ENCODE measurements at regions not wholly inside any gene's neighbourhood (a gene's known extent, or its start where the extent isn't known, plus 50 kb on each side); places are given as distances from the start of the nearest gene placed in this dataset.
A peak's percentile ranks its signal among the peaks of the same experiment; 100 is the strongest.
"Not testable (repeated sequence)": the region's sequence is repeated elsewhere in the genome, so short reads cannot be mapped to it uniquely, and the experiment has no call there.

GRCh38 chr10:28354511-28354910 lies 51.6 kb upstream of the MPP7 start:
- DNase-seq: no peak

DNA sequence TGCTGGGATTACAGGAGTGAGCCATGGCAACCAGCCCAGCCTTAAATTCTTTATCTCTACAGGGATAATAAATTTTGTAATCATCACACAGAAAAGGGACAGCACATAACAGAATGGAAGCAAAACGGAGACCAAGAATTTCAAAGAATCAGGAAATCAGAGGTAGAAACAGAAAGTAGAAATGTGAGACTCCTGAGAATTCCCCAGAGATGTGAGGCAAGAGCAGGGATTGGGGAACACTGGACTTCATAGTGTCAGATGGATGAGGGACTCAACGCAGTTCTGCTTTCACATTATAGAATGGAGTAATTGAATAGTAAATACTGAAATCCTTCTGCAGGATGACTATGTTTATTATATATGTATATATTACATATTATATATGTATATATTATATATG lies 52.5 kb upstream of the MPP7 start:
- peak; percentile 56 to 89 for DNase-seq

- DNase-seq: no peak
These were observed 56.5 kb upstream of the MPP7 start for GRCh38 chr10:28359334-28359733.

- DNase-seq: no peak
These were observed 57.3 kb upstream of the MPP7 start for GRCh38 chr10:28360175-28360574.

DNA sequence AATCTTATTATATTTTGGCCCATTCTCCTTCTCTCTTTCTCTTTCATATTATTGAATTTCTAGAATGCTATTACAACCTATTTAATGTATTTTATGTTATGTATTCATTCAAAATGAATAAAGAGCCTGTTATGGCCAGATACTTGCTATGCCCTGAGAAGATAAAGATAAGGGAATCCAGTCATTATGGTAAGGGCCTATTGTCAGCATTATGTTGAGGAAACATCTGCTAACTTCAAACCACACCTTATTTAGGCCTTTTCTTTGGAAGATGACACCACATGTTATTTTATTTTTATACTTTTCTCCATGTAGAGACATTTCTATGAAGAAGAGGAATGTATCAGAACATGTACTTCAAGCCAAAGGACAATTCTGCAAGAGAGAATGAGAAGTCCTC lies 60.5 kb upstream of the MPP7 start:
- DNase-seq: no peak

DNA sequence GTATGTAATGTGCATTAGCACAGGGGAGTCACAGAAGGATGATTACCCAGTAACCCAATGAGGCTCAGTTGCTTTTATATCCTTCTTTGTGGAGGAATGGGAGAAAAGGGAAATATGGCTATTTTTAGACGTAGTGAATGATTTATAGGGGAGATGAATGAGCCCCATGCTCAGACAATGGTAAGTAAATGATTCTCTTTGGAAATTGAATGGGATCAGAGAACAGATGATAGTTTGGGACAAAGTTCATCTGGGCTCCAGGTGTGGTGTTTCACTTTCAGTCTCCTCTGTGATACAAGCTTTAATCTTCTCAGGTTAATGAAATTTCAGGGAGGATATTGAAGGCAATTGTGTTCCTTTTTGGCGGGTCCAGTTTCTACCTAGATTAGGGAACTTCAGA lies 63.0 kb upstream of the MPP7 start:
- no peak for DNase-seq

- no peak for DNase-seq
These were observed 64.1 kb upstream of the MPP7 start for GRCh38 chr10:28366994-28367393.

- no peak for DNase-seq
These were observed 64.5 kb upstream of the MPP7 start for GRCh38 chr10:28367413-28367812.

GRCh38 chr10:28367929-28368484 lies 65.1 kb upstream of the MPP7 start:
- DNase-seq: peak; percentile 83 to 85

- no peak for DNase-seq
These were observed 67.4 kb upstream of the MPP7 start for GRCh38 chr10:28370107-28370835.

- DNase-seq: not testable (repeated sequence)
These were observed 68.8 kb upstream of the MPP7 start for GRCh38 chr10:28371638-28372037.

DNA sequence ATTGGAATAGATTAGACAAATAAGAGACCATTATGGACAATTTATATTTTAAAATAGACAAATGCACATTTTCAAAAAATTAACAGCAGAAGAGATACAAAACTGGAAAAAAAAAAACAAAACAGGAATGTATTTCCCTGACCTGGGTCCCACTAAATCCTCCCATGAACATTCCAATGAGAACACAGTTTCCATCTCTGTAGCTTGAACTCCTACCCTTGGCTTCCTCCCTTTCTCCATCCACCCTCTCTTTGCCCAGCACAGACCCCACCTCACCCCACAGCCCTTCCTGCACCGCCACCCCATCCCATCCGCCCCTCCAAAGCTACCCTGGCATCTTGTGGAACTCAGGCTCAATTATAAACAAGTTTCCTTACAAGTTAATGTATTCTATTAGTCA lies 71.2 kb upstream of the MPP7 start:
- no peak for DNase-seq

- DNase-seq: peak; percentile 44 to 45
These were observed 72.8 kb upstream of the MPP7 start for GRCh38 chr10:28375399-28376354.

DNA sequence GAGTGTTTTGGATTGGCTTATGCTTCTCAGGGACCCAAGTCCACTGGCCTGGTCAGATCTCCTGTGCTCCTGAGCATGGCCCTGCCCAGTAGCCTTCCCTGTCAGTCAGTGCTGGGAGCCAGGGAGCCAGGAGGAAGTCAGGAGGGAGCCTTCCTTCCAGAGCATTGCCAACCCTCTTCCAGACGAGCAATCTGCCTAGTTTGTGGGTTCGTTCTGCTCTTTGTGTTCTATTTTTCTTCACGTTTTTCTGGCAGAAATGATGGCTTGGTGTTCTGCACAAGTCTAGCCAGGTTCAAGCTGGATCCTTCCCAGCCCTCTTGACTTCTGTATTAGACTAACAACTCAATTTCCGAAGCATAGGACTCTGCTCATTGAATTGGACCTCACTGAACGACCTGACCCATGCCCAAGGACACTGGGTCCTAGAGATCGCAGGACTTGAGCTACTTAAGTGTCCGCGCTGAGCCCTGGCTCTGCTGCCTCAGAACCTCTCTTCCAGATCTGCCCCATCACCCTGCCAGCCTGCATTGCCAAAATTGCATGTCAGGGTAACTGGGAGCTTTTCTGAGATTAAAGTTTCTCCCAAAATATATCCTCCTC lies 76.2 kb upstream of the MPP7 start:
- DNase-seq: no peak

DNA sequence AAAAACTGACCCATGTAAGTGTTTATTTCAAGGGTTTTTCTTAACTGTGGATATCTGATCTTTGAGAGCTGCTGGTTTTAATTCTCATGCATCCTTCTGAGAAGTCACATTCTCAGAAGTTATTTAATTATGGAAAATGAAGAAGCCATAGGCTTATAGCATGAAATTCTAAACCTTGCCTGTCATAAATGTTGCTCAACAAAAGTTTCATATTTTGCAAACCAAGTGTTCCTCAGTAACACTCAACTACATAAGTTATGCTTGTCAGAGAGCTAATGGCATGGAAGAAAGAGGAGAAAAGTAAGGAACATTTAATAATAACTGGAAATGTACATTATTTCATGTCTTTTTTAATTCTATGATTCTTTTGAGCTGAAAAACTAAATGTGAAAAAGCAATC lies 78.6 kb upstream of the MPP7 start:
- DNase-seq: peak; percentile 68 to 75

- DNase-seq: peak; percentile 79 to 98
These were observed 79.1 kb upstream of the MPP7 start for GRCh38 chr10:28381903-28382347.

DNA sequence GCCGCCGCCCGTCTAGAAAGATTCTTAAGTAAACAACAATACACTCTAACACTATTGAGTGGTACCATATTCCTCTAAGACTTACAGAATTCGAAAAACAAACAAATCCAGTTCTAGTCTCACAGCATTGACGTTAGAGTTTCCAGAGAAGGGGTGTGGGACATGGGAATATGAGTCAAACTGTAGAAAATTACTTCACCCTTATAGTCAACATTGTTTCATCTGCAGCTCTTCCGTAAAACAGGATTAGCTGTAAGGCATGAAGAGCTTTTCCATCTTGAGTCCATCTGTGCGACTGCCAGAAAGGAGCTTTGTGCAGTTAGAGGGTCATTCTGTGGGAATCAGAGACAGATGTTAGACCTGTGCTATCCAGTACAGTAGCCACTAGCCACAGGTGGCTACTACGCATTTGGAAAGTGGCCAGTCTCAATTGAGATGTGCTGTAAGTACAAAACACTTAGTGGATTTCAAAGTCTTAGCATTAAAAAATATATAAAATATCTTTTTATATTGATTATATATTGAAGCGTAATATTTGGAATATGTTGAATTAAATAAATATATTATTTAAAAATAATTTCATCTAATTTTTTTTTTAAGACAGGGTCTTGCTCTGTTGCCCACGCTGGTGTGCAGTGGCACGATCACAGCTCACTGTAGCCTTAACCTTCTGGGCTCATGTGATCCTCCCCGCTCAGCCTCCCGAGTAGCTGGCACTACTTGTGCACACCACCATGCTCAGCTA lies 79.8 kb upstream of the MPP7 start:
- no peak for DNase-seq

GRCh38 chr10:28384557-28384956 lies 81.7 kb upstream of the MPP7 start:
- no peak for DNase-seq

- peak in 1 of 2 donors; percentile 38 for DNase-seq
These were observed 83.1 kb upstream of the MPP7 start for GRCh38 chr10:28385748-28386502.

- DNase-seq: no peak
These were observed 83.6 kb upstream of the MPP7 start for GRCh38 chr10:28386503-28386868.

GRCh38 chr10:28387140-28387539 lies 84.3 kb upstream of the MPP7 start:
- DNase-seq: no peak

DNA sequence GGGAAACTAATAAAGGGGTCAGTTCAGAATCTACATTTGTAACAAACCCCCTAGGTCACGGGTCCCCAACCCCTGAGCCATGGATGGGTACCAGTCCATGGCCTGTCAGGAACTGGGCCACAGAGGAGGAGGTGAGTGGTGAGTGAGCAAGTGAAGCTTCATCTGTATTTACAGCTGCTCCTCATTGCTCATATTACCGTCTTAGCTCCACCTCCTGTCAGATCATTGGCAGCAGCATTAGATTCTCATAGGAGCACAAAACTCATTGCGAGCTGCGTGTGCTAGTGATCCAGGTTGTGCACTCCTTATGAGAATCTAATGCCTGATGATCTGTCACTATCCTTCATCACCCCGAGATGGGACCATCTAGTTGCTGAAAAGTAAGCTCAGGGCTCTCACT lies 88.4 kb upstream of the MPP7 start:
- DNase-seq: no peak

Data from inflammatory macrophage treated with lipopolysaccharide for 1 hour (primary cell).